ENCODE measurements at regions not wholly inside any gene's neighbourhood (a gene's known extent, or its start where the extent isn't known, plus 50 kb on each side); places are given as distances from the start of the nearest gene placed in this dataset.

GRCh38 chr4:144463896-144464295 lies 182.1 kb upstream of the HHIP start:
- H3K9me3 ChIP-seq (replicated peaks; ENCODE audit: control insufficient read depth, insufficient read depth, low read depth, low read length): no peaks in the 10 kb centered on the region
- H3K4me1 ChIP-seq (replicated peaks in 1 of 2; ENCODE audit: control insufficient read depth in 2 of 2, insufficient read depth in 2 of 2, low read length in 2 of 2): no peaks in the 10 kb centered on the region
- FAIRE-seq (no peak), ATAC-seq (no peak), DNase-seq (ENCODE audit: extremely low read depth in 1 of 4, low spot score in 3 of 4) (no peak)
- TF ChIP-seq CAMTA2 (CRISPR knock-in tag; conservative IDR thresholded peaks at IDR 0.05): no peak
- no peak for TF ChIP-seq ZC3H11A (IDR thresholded peaks at IDR 0.05; ENCODE audit: low read depth, low read length)
- TF ChIP-seq, protein P1, sequence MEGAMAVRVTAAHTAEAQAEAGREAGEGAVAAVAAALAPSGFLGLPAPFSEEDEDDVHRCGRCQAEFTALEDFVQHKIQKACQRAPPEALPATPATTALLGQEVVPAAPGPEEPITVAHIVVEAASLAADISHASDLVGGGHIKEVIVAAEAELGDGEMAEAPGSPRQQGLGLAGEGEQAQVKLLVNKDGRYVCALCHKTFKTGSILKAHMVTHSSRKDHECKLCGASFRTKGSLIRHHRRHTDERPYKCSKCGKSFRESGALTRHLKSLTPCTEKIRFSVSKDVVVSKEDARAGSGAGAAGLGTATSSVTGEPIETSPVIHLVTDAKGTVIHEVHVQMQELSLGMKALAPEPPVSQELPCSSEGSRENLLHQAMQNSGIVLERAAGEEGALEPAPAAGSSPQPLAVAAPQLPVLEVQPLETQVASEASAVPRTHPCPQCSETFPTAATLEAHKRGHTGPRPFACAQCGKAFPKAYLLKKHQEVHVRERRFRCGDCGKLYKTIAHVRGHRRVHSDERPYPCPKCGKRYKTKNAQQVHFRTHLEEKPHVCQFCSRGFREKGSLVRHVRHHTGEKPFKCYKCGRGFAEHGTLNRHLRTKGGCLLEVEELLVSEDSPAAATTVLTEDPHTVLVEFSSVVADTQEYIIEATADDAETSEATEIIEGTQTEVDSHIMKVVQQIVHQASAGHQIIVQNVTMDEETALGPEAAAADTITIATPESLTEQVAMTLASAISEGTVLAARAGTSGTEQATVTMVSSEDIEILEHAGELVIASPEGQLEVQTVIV (CRISPR knock-in tag; IDR thresholded peaks at IDR 0.05; ENCODE audit: borderline replicate concordance): no peak
- no peak for TF ChIP-seq DMBX1 (CRISPR knock-in tag; IDR thresholded peaks at IDR 0.05; ENCODE audit: borderline replicate concordance)
- TF ChIP-seq, protein P2, sequence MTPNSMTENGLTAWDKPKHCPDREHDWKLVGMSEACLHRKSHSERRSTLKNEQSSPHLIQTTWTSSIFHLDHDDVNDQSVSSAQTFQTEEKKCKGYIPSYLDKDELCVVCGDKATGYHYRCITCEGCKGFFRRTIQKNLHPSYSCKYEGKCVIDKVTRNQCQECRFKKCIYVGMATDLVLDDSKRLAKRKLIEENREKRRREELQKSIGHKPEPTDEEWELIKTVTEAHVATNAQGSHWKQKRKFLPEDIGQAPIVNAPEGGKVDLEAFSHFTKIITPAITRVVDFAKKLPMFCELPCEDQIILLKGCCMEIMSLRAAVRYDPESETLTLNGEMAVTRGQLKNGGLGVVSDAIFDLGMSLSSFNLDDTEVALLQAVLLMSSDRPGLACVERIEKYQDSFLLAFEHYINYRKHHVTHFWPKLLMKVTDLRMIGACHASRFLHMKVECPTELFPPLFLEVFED (CRISPR knock-in tag; conservative IDR thresholded peaks at IDR 0.05): no peak
- TF ChIP-seq KLF6 (CRISPR knock-in tag; IDR thresholded peaks at IDR 0.05; ENCODE audit: borderline replicate concordance): no peak
- no peak for TF ChIP-seq MTA3 (IDR thresholded peaks at IDR 0.05; ENCODE audit: borderline replicate concordance)
- no peak for TF ChIP-seq ZNF174 (CRISPR knock-in tag; IDR thresholded peaks at IDR 0.05)
- TF ChIP-seq TCF7 (IDR thresholded peaks at IDR 0.05; ENCODE audit: borderline replicate concordance): no peak
- TF ChIP-seq JUNB (CRISPR knock-in tag; conservative IDR thresholded peaks at IDR 0.05): no peak
- TF ChIP-seq HDAC8 (tag; IDR thresholded peaks at IDR 0.05): no peak
- no peak for TF ChIP-seq HMGN3 (IDR thresholded peaks at IDR 0.05; ENCODE audit: borderline replicate concordance, extremely low read depth, insufficient read length, low read depth, low read length)
- TF ChIP-seq ZNF197 (CRISPR knock-in tag; IDR thresholded peaks at IDR 0.05; ENCODE audit: low read depth): no peak
- TF ChIP-seq, protein P3, sequence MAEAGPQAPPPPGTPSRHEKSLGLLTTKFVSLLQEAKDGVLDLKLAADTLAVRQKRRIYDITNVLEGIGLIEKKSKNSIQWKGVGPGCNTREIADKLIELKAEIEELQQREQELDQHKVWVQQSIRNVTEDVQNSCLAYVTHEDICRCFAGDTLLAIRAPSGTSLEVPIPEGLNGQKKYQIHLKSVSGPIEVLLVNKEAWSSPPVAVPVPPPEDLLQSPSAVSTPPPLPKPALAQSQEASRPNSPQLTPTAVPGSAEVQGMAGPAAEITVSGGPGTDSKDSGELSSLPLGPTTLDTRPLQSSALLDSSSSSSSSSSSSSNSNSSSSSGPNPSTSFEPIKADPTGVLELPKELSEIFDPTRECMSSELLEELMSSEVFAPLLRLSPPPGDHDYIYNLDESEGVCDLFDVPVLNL (CRISPR knock-in tag; IDR thresholded peaks at IDR 0.05; ENCODE audit: low read depth): no peak
- H3K79me2 ChIP-seq (ENCODE audit: control insufficient read depth, insufficient read depth, low read length): no peaks in the 10 kb centered on the region
- in situ Hi-C loops (cut with MboI) (no loop called here), intact Hi-C loops (cut with micrococcal nuclease) (no loop called here)
- H3K4me2 ChIP-seq (ENCODE audit: insufficient read depth, low read length): no peak overlapping the region
- 0% methylated on average over 7 of the region's 7 CpGs for WGBS (ENCODE audit: insufficient coverage, low coverage, missing lambda C conversion rate)
- no peak overlapping the region for H2AFZ ChIP-seq (ENCODE audit: low read depth, low read length)
- H3K4me3 ChIP-seq: no peak overlapping the region
- no peak overlapping the region for H3K27ac ChIP-seq (ENCODE audit: extremely low read depth, low read depth, low read length)
- ChIA-PET POLR2A (no interaction called here), CTCF (ENCODE audit: low intra/inter-chr PET ratio) (no interaction called here)
- no peaks in the 10 kb centered on the region for H4K20me1 ChIP-seq (replicated peaks; ENCODE audit: control insufficient read depth, insufficient read depth, low read length)
- no peaks in the 10 kb centered on the region for H3K9me1 ChIP-seq (ENCODE audit: control insufficient read depth, insufficient read depth, low read length)
- BruUV-seq (replicated peaks): no TSS peak
- no peak overlapping the region for H3K9ac ChIP-seq (ENCODE audit: insufficient read depth in 1 of 2, low read depth in 2 of 2, low read length in 2 of 2)
- peaks cover 0 to 4% of the 10 kb centered on the region in 2 experiments; a peak in 1 of 5 replicates for H3K27me3 ChIP-seq (ENCODE audit: control insufficient read depth in 2 of 2, insufficient read depth in 2 of 2, low read length in 2 of 2)
- no peaks in the 10 kb centered on the region for H3K36me3 ChIP-seq (ENCODE audit: control insufficient read depth, insufficient read depth, low read length)
